ENCODE measurements at regions not wholly inside any gene's neighbourhood (a gene's known extent, or its start where the extent isn't known, plus 50 kb on each side); places are given as distances from the start of the nearest gene placed in this dataset.

GRCh38 chr4:181909368-181909767, 333.8 kb upstream of the TENM3 start:
- no peak for TF ChIP-seq CTCF (IDR thresholded peaks at IDR 0.05; ENCODE audit: poor library complexity, severe bottlenecking)
- Histone ChIP-seq H3K36me3 (ENCODE audit: low read depth) (no peaks in the 10 kb centered on the region), H3K4me3 (ENCODE audit: severe bottlenecking) (no peak overlapping the region), H3K27ac (ENCODE audit: poor library complexity, severe bottlenecking) (no peak overlapping the region), H3K27me3 (ENCODE audit: insufficient read depth, poor library complexity, severe bottlenecking) (no peaks in the 10 kb centered on the region), H3K9me3 (ENCODE audit: severe bottlenecking) (peaks cover 1% of the 10 kb centered on the region), H3K4me1 (ENCODE audit: insufficient read depth, poor library complexity, severe bottlenecking) (no peaks in the 10 kb centered on the region)
- DNase-seq (ENCODE audit: low spot score) (no peak), ATAC-seq (ENCODE audit: low read depth) (peak; percentile 67; the same call in 1 of the 3 replicates)

GRCh38 chr4:181911420-181911819, 331.8 kb upstream of the TENM3 start:
- no peaks in the 10 kb centered on the region for H3K9me3 ChIP-seq (ENCODE audit: severe bottlenecking)
- H3K27ac ChIP-seq (ENCODE audit: poor library complexity, severe bottlenecking): no peak overlapping the region
- no peak for ATAC-seq (ENCODE audit: low read depth)
- H3K4me3 ChIP-seq (ENCODE audit: severe bottlenecking): no peak overlapping the region
- H3K36me3 ChIP-seq (ENCODE audit: low read depth): no peaks in the 10 kb centered on the region
- no peaks in the 10 kb centered on the region for H3K4me1 ChIP-seq (ENCODE audit: insufficient read depth, poor library complexity, severe bottlenecking)
- H3K27me3 ChIP-seq (ENCODE audit: insufficient read depth, poor library complexity, severe bottlenecking): no peaks in the 10 kb centered on the region
- DNase-seq (ENCODE audit: low spot score): no peak
- no peak for TF ChIP-seq CTCF (IDR thresholded peaks at IDR 0.05; ENCODE audit: poor library complexity, severe bottlenecking)

GRCh38 chr4:181933471-181933870, 309.7 kb upstream of the TENM3 start:
- Histone ChIP-seq H3K4me1 (ENCODE audit: insufficient read depth, poor library complexity, severe bottlenecking) (no peaks in the 10 kb centered on the region), H3K9me3 (ENCODE audit: severe bottlenecking) (no peaks in the 10 kb centered on the region), H3K4me3 (ENCODE audit: severe bottlenecking) (no peak overlapping the region), H3K27ac (ENCODE audit: poor library complexity, severe bottlenecking) (no peak overlapping the region), H3K27me3 (ENCODE audit: insufficient read depth, poor library complexity, severe bottlenecking) (no peaks in the 10 kb centered on the region), H3K36me3 (ENCODE audit: low read depth) (no peaks in the 10 kb centered on the region)
- DNase-seq (ENCODE audit: low spot score) (no peak), ATAC-seq (ENCODE audit: low read depth) (no peak)
- no peak for TF ChIP-seq CTCF (IDR thresholded peaks at IDR 0.05; ENCODE audit: poor library complexity, severe bottlenecking)

- ATAC-seq (ENCODE audit: low read depth) (no peak), DNase-seq (ENCODE audit: low spot score) (no peak)
- no peaks in the 10 kb centered on the region for H3K9me3 ChIP-seq (ENCODE audit: severe bottlenecking)
- no peaks in the 10 kb centered on the region for H3K36me3 ChIP-seq (ENCODE audit: low read depth)
- TF ChIP-seq CTCF (IDR thresholded peaks at IDR 0.05; ENCODE audit: poor library complexity, severe bottlenecking): no peak
- no peaks in the 10 kb centered on the region for H3K27me3 ChIP-seq (ENCODE audit: insufficient read depth, poor library complexity, severe bottlenecking)
- H3K27ac ChIP-seq (ENCODE audit: poor library complexity, severe bottlenecking): no peak overlapping the region
- no peaks in the 10 kb centered on the region for H3K4me1 ChIP-seq (ENCODE audit: insufficient read depth, poor library complexity, severe bottlenecking)
- H3K4me3 ChIP-seq (ENCODE audit: severe bottlenecking): no peak overlapping the region
Observed at GRCh38 chr4:181938631-181939030, 304.6 kb upstream of the TENM3 start.

GRCh38 chr4:181939199-181939945, 303.8 kb upstream of the TENM3 start:
- peak; percentile 16 for TF ChIP-seq CTCF (IDR thresholded peaks at IDR 0.05; ENCODE audit: poor library complexity, severe bottlenecking)
- Histone ChIP-seq H3K27ac (ENCODE audit: poor library complexity, severe bottlenecking) (no peak overlapping the region), H3K36me3 (ENCODE audit: low read depth) (no peaks in the 10 kb centered on the region), H3K27me3 (ENCODE audit: insufficient read depth, poor library complexity, severe bottlenecking) (no peaks in the 10 kb centered on the region), H3K9me3 (ENCODE audit: severe bottlenecking) (no peaks in the 10 kb centered on the region), H3K4me3 (ENCODE audit: severe bottlenecking) (no peak overlapping the region), H3K4me1 (ENCODE audit: insufficient read depth, poor library complexity, severe bottlenecking) (no peaks in the 10 kb centered on the region)
- no peak for DNase-seq (ENCODE audit: low spot score)
- ATAC-seq (ENCODE audit: low read depth): no peak; the same call in 2 of the 3 replicates

All from RWPE2 (cell line).